Liver (tissue), 3 donors: ENCODE measurements at regions not wholly inside any gene's neighbourhood (a gene's known extent, or its start where the extent isn't known, plus 50 kb on each side); places are given as distances from the start of the nearest gene placed in this dataset.

Source experiments
- FOXA1 ChIP-seq: IDR thresholded peaks from 2 replicates; pipeline ENCODE4 v1.6.1; 2016; ENCODE audit warnings: antibody characterized with exemption
- RXRA ChIP-seq, 2 donors: IDR thresholded peaks; 2 replicates each; pipeline ENCODE4 v1.6.1; 2017 to 2018; ENCODE audit warnings: antibody characterized with exemption in 2 of 2, mild to moderate bottlenecking in 1 of 2
- TF ChIP-seq, protein P1 (sequence below): fragments of 150-350 bp; IDR thresholded peaks from 2 replicates; pipeline ENCODE4 v1.5.1; 2017; ENCODE audit warnings: improper control_type of control experiment, low read depth, low read length; ENCODE audit not compliant: missing input control
- donor health status: healthy.
- donor health status: healthy.

DNA sequence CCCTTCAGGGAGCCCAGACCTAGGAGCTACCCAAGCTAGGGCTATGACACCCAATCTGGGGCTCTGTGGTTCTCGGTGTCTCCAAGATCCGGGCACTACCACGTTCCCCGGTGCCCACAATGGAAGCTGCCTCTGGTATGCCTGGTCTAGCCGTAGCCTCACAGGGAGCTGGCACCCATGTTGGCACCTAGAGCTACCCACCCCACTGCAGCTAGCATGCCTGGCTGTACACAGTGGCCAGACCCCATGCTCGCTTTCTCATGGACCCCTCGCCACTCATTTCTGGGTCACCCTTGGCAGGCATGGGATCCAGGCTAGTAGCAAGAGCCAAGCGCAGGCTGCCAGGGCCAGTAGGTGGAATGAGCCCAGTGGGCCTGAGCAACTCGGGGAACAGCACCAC is 109.0 kb downstream of the CYLC2 start:
- TF ChIP-seq RXRA (IDR thresholded peaks at IDR 0.05) (no peak), FOXA1 (no peak)
- TF ChIP-seq, protein P1, sequence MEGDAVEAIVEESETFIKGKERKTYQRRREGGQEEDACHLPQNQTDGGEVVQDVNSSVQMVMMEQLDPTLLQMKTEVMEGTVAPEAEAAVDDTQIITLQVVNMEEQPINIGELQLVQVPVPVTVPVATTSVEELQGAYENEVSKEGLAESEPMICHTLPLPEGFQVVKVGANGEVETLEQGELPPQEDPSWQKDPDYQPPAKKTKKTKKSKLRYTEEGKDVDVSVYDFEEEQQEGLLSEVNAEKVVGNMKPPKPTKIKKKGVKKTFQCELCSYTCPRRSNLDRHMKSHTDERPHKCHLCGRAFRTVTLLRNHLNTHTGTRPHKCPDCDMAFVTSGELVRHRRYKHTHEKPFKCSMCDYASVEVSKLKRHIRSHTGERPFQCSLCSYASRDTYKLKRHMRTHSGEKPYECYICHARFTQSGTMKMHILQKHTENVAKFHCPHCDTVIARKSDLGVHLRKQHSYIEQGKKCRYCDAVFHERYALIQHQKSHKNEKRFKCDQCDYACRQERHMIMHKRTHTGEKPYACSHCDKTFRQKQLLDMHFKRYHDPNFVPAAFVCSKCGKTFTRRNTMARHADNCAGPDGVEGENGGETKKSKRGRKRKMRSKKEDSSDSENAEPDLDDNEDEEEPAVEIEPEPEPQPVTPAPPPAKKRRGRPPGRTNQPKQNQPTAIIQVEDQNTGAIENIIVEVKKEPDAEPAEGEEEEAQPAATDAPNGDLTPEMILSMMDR = no peak
